Suprapubic skin (tissue), 4 donors: ENCODE measurements at regions not wholly inside any gene's neighbourhood (a gene's known extent, or its start where the extent isn't known, plus 50 kb on each side); places are given as distances from the start of the nearest gene placed in this dataset.

Source experiments
- DNase-seq, 2 donors: peaks; one replicate each; pipeline ENCODE4 v3.0.0-alpha.2; 2019; ENCODE audit warnings: low spot score in 2 of 2
- H3K27ac ChIP-seq: fragments of 200-600 bp; sonication (generic); one replicate; pipeline ENCODE4 v1.5.1; 2019
- H3K27me3 ChIP-seq: fragments of 200-600 bp; sonication (generic); one replicate; pipeline ENCODE4 v1.5.1; 2019
- H3K36me3 ChIP-seq: fragments of 200-600 bp; sonication (generic); one replicate; pipeline ENCODE4 v1.5.1; 2019
- H3K4me1 ChIP-seq: fragments of 200-600 bp; sonication (generic); one replicate; pipeline ENCODE4 v1.5.1; 2019
- H3K4me3 ChIP-seq: fragments of 200-600 bp; sonication (generic); one replicate; pipeline ENCODE4 v1.5.1; 2019; ENCODE audit warnings: mild to moderate bottlenecking
- H3K9me3 ChIP-seq: fragments of 200-600 bp; sonication (generic); one replicate; pipeline ENCODE4 v1.5.1; 2019
- CTCF ChIP-seq, 2 donors: fragments of 200-600 bp in 1 of 2; fragments of 450-650 bp in 1 of 2; sonication (generic) in 1 of 2; IDR thresholded peaks; one replicate each; pipeline ENCODE4 v1.5.1; 2016 to 2019; ENCODE audit warnings: antibody characterized with exemption in 2 of 2, mild to moderate bottlenecking in 1 of 2, moderate library complexity in 1 of 2
- EP300 ChIP-seq: sonication (generic); formaldehyde crosslinking; IDR thresholded peaks from one replicate; pipeline ENCODE4 v1.6.1; 2017; ENCODE audit warnings: antibody characterized with exemption
- POLR2A ChIP-seq, 2 donors: fragments of 450-650 bp; IDR thresholded peaks; one replicate each; pipeline ENCODE4 v1.6.1; 2017; ENCODE audit warnings: antibody characterized with exemption in 2 of 2, mild to moderate bottlenecking in 2 of 2, moderate library complexity in 2 of 2
- POLR2AphosphoS5 ChIP-seq, 3 donors: sonication (generic); formaldehyde crosslinking; IDR thresholded peaks; one replicate each; pipeline ENCODE4 v1.6.1; 2017; ENCODE audit warnings: antibody characterized with exemption in 3 of 3
- WGBS: methylation state at CpG from one replicate; pipeline ENCODE4 v1.1.5; 2018; 5-methylcytosine and 5-hydroxymethylcytosine counted together

- Histone ChIP-seq H3K4me1 (no peaks in the 10 kb centered on the region), H3K27me3 (no peaks in the 10 kb centered on the region), H3K27ac (no peak overlapping the region), H3K4me3 (no peak overlapping the region), H3K36me3 (no peaks in the 10 kb centered on the region), H3K9me3 (no peaks in the 10 kb centered on the region)
- DNase-seq: no peak
- WGBS: 55% methylated on average over 1 of the region's 1 CpG
- TF ChIP-seq POLR2AphosphoS5 (IDR thresholded peaks at IDR 0.05) (no peak), CTCF (IDR thresholded peaks at IDR 0.05) (no peak), EP300 (no peak), POLR2A (IDR thresholded peaks at IDR 0.05) (no peak)
Observed at GRCh38 chr4:107472265-107472948, 247.6 kb downstream of the PAPSS1 start.

GRCh38 chr4:107470173-107470572, 249.9 kb downstream of the PAPSS1 start:
- Histone ChIP-seq H3K27ac (no peak overlapping the region), H3K27me3 (no peaks in the 10 kb centered on the region), H3K36me3 (no peaks in the 10 kb centered on the region), H3K9me3 (no peaks in the 10 kb centered on the region), H3K4me1 (no peaks in the 10 kb centered on the region), H3K4me3 (no peak overlapping the region)
- TF ChIP-seq POLR2A (IDR thresholded peaks at IDR 0.05) (no peak), EP300 (no peak), POLR2AphosphoS5 (IDR thresholded peaks at IDR 0.05) (no peak), CTCF (IDR thresholded peaks at IDR 0.05) (no peak)
- no peak for DNase-seq
- 88% methylated on average over 3 of the region's 3 CpGs for WGBS

- H3K27me3 ChIP-seq: no peaks in the 10 kb centered on the region
- TF ChIP-seq CTCF (IDR thresholded peaks at IDR 0.05) (no peak), POLR2A (IDR thresholded peaks at IDR 0.05) (no peak), EP300 (no peak), POLR2AphosphoS5 (IDR thresholded peaks at IDR 0.05) (no peak)
- no peak overlapping the region for H3K27ac ChIP-seq
- WGBS: 64% methylated on average over 3 of the region's 3 CpGs
- DNase-seq: no peak
- H3K4me3 ChIP-seq: no peak overlapping the region
- H3K9me3 ChIP-seq: no peaks in the 10 kb centered on the region
- no peaks in the 10 kb centered on the region for H3K4me1 ChIP-seq
- no peaks in the 10 kb centered on the region for H3K36me3 ChIP-seq
Observed at GRCh38 chr4:107468812-107469211, 251.2 kb downstream of the PAPSS1 start.

GRCh38 chr4:107468156-107468555, 251.9 kb downstream of the PAPSS1 start:
- Histone ChIP-seq H3K4me1 (no peaks in the 10 kb centered on the region), H3K27ac (no peak overlapping the region), H3K4me3 (no peak overlapping the region), H3K9me3 (no peaks in the 10 kb centered on the region), H3K27me3 (no peaks in the 10 kb centered on the region), H3K36me3 (no peaks in the 10 kb centered on the region)
- WGBS: 95% methylated on average over 1 of the region's 1 CpG
- TF ChIP-seq EP300 (no peak), POLR2AphosphoS5 (IDR thresholded peaks at IDR 0.05) (no peak), POLR2A (IDR thresholded peaks at IDR 0.05) (no peak), CTCF (IDR thresholded peaks at IDR 0.05) (no peak)
- DNase-seq: no peak

GRCh38 chr4:107467461-107467860, 252.6 kb downstream of the PAPSS1 start:
- Histone ChIP-seq H3K27ac (no peak overlapping the region), H3K9me3 (no peaks in the 10 kb centered on the region), H3K27me3 (no peaks in the 10 kb centered on the region), H3K4me1 (no peaks in the 10 kb centered on the region), H3K36me3 (no peaks in the 10 kb centered on the region), H3K4me3 (no peak overlapping the region)
- 65% methylated on average over 3 of the region's 3 CpGs for WGBS
- DNase-seq: no peak
- TF ChIP-seq POLR2AphosphoS5 (IDR thresholded peaks at IDR 0.05) (no peak), EP300 (no peak), POLR2A (IDR thresholded peaks at IDR 0.05) (no peak), CTCF (IDR thresholded peaks at IDR 0.05) (no peak)
